AG04450 (cell line): ENCODE measurements at regions not wholly inside any gene's neighbourhood (a gene's known extent, or its start where the extent isn't known, plus 50 kb on each side); places are given as distances from the start of the nearest gene placed in this dataset.

ENCODE experiments used
- CTCF ChIA-PET: fragments of 300-600, 350-600 bp; formaldehyde crosslinking; extraction: SDS; loops from one replicate; lab custom pipeline; 2022; ENCODE audit warnings: antibody characterized with exemption, inconsistent platforms; lab: Charles Lee
- POLR2A ChIA-PET: fragments of 350-600 bp; formaldehyde crosslinking; extraction: SDS; loops from one replicate; lab custom pipeline; 2021; ENCODE audit warnings: antibody characterized with exemption, inconsistent platforms; lab: Yijun Ruan, JAX
- DNase-seq: peaks from one replicate; pipeline ENCODE4 v3.0.0-alpha.2; 2011; ENCODE audit warnings: low read depth, low spot score
- H3K27ac ChIP-seq: one replicate; pipeline ENCODE4 v1.5.1; 2012; ENCODE audit warnings: low read depth, low read length, control low read depth
- H3K27me3 ChIP-seq: one replicate; pipeline ENCODE4 v1.6.0; 2012; ENCODE audit warnings: low read length; ENCODE audit not compliant: control insufficient read depth, insufficient read depth
- H3K4me3 ChIP-seq: 2 replicates; pipeline ENCODE4 v1.5.1; 2011; ENCODE audit warnings: mild to moderate bottlenecking, low read depth, low read length, control low read depth
- H3K9me3 ChIP-seq: 2 replicates; pipeline ENCODE4 v1.5.1; 2012; ENCODE audit warnings: low read length; ENCODE audit not compliant: control insufficient read depth, insufficient read depth
- CTCF ChIP-seq: IDR thresholded peaks from 2 replicates; pipeline ENCODE4 v1.5.1; 2011; ENCODE audit warnings: low read depth, low read length, control low read depth, inconsistent platforms

- H3K9me3 ChIP-seq, result no peaks in the 10 kb centered on the region
- ChIA-PET CTCF (no interaction called here), POLR2A (no interaction called here)
- peaks cover 41% of the 10 kb centered on the region for H3K27me3 ChIP-seq
- H3K4me3 ChIP-seq, result no peak overlapping the region
- no peak overlapping the region for H3K27ac ChIP-seq
- no peak for TF ChIP-seq CTCF
- DNase-seq, result no peak
These were observed 62.3 kb upstream of the TNFAIP8L3 start for GRCh38 chr15:51156957-51157356.

GRCh38 chr15:51155891-51156290 is 61.2 kb upstream of the TNFAIP8L3 start:
- Histone ChIP-seq H3K4me3 (no peak overlapping the region), H3K27me3 (peaks cover 35% of the 10 kb centered on the region), H3K27ac (no peak overlapping the region), H3K9me3 (no peaks in the 10 kb centered on the region)
- no peak for DNase-seq
- CTCF ChIA-PET, result interaction anchor here (2.9 kb wide), 1 partner anchor 22 kb away, joined by 9 read pairs; no protein-coding TSS in a partner anchor
- POLR2A ChIA-PET, result no interaction called here
- no peak for TF ChIP-seq CTCF

- Histone ChIP-seq H3K27me3 (peaks cover 38% of the 10 kb centered on the region), H3K4me3 (no peak overlapping the region), H3K9me3 (no peaks in the 10 kb centered on the region), H3K27ac (no peak overlapping the region)
- ChIA-PET CTCF (interaction anchor here (0.6 to 2.9 kb wide), 3 partner anchors 8 to 645 kb away, joined by 3 to 9 read pairs (median 6); no protein-coding TSS in a partner anchor), POLR2A (no interaction called here)
- TF ChIP-seq CTCF, result no peak
- DNase-seq, result no peak
These were observed 60.4 kb upstream of the TNFAIP8L3 start for GRCh38 chr15:51155016-51155580.
